ENCODE measurements at regions not wholly inside any gene's neighbourhood (a gene's known extent, or its start where the extent isn't known, plus 50 kb on each side); places are given as distances from the start of the nearest gene placed in this dataset.

GRCh38 chr1:80164150-80164549 lies 1157.6 kb upstream of the ADGRL4 start:
- Histone ChIP-seq H3K4me1 (replicated peaks in 1 of 4; ENCODE audit: control insufficient read depth in 3 of 4, insufficient read depth in 4 of 4, low read length in 3 of 4) (no peaks in the 10 kb centered on the region), H3K27me3 (replicated peaks in 1 of 4; ENCODE audit: control insufficient read depth in 3 of 4, extremely low read depth in 1 of 4, insufficient read depth in 3 of 4, low read length in 3 of 4) (no peaks in the 10 kb centered on the region), H4K8ac (ENCODE audit: extremely low read depth, insufficient read depth, low read length) (no peak overlapping the region), H3K23me2 (ENCODE audit: low read depth, low read length) (no peaks in the 10 kb centered on the region), H3K79me2 (ENCODE audit: control insufficient read depth in 1 of 2, insufficient read depth in 2 of 2, low read length in 2 of 2) (no peaks in the 10 kb centered on the region), H2BK5ac (ENCODE audit: low read depth, low read length) (no peak overlapping the region), H3K36me3 (ENCODE audit: control insufficient read depth in 2 of 4, insufficient read depth in 4 of 4, low read length in 3 of 4) (no peaks in the 10 kb centered on the region), H3K4me3 (ENCODE audit: extremely low read depth in 1 of 4, insufficient read depth in 2 of 4, low read depth in 3 of 4, low read length in 4 of 4) (no peak overlapping the region), H3K79me1 (ENCODE audit: low read depth, low read length) (no peaks in the 10 kb centered on the region), H3K27ac (ENCODE audit: low read depth, low read length) (no peak overlapping the region), H2AFZ (ENCODE audit: low read length) (no peak overlapping the region), H2BK120ac (replicated peaks; ENCODE audit: low read depth, low read length) (no peak overlapping the region), H3K9ac (replicated peaks in 1 of 4; ENCODE audit: extremely low read depth in 1 of 4, low read depth in 3 of 4, low read length in 3 of 4) (no peak overlapping the region), H3K9me3 (ENCODE audit: insufficient read depth in 2 of 2, low read depth in 1 of 2, low read length in 1 of 2) (no peaks in the 10 kb centered on the region), H3K56ac (replicated peaks; ENCODE audit: insufficient read length, low read depth, low read length) (no peak overlapping the region), H3K23ac (ENCODE audit: insufficient read length) (no peak overlapping the region), H2BK20ac (ENCODE audit: low read length) (no peak overlapping the region), H2BK15ac (ENCODE audit: low read length) (no peak overlapping the region), H4K5ac (ENCODE audit: insufficient read length, low read depth, low read length) (no peak overlapping the region), H3K4ac (replicated peaks; ENCODE audit: insufficient read length, low read depth, low read length) (no peak overlapping the region), H3K14ac (ENCODE audit: insufficient read length) (no peak overlapping the region), H2AK5ac (ENCODE audit: low read depth, low read length) (no peak overlapping the region), H3K18ac (ENCODE audit: extremely low read depth, low read length) (no peak overlapping the region), H3K4me2 (ENCODE audit: insufficient read depth in 1 of 2, low read depth in 2 of 2, low read length in 2 of 2) (no peak overlapping the region), H2BK12ac (ENCODE audit: low read depth, low read length) (no peak overlapping the region), H4K20me1 (replicated peaks in 1 of 2; ENCODE audit: control insufficient read depth in 1 of 2, insufficient read depth in 2 of 2, low read length in 2 of 2) (no peaks in the 10 kb centered on the region), H4K91ac (replicated peaks; ENCODE audit: insufficient read length, low read length) (no peak overlapping the region)
- TF ChIP-seq, protein P1, sequence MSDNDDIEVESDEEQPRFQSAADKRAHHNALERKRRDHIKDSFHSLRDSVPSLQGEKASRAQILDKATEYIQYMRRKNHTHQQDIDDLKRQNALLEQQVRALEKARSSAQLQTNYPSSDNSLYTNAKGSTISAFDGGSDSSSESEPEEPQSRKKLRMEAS (IDR thresholded peaks at IDR 0.05) = no peak
- TF ChIP-seq NRF1 (IDR thresholded peaks at IDR 0.05; ENCODE audit: low read depth, low read length) (no peak), POLR2A (IDR thresholded peaks at IDR 0.05; ENCODE audit: control extremely low read depth in 1 of 2, low read depth in 2 of 2, low read length in 2 of 2) (no peak), SP4 (IDR thresholded peaks at IDR 0.05; ENCODE audit: low read length) (no peak), EGR1 (IDR thresholded peaks at IDR 0.05; ENCODE audit: borderline replicate concordance, low read depth, low read length) (no peak), MAFK (IDR thresholded peaks at IDR 0.05; ENCODE audit: low read depth, low read length) (no peak), SUZ12 (IDR thresholded peaks at IDR 0.05; ENCODE audit: low read length) (no peak), RFX5 (IDR thresholded peaks at IDR 0.05; ENCODE audit: borderline replicate concordance, low read depth, low read length) (no peak), HDAC2 (IDR thresholded peaks at IDR 0.05; ENCODE audit: borderline replicate concordance in 1 of 2, low read depth in 2 of 2, low read length in 2 of 2) (no peak), SRF (IDR thresholded peaks at IDR 0.05; ENCODE audit: low read depth, low read length) (no peak), GTF2F1 (IDR thresholded peaks at IDR 0.05; ENCODE audit: borderline replicate concordance, low read depth, low read length) (no peak), CHD2 (IDR thresholded peaks at IDR 0.05; ENCODE audit: low read length) (no peak)
- ChIA-PET POLR2A (ENCODE audit: partially characterized antibody) (no interaction called here), CTCF (ENCODE audit: partially characterized antibody) (no interaction called here)
- FAIRE-seq (no peak), DNase-seq (ENCODE audit: low read depth in 1 of 2, low spot score in 2 of 2) (no peak)

Data from H1 (cell line).